Parathyroid adenoma (tissue), 2 donors: ENCODE measurements at regions not wholly inside any gene's neighbourhood (a gene's known extent, or its start where the extent isn't known, plus 50 kb on each side); places are given as distances from the start of the nearest gene placed in this dataset.
"Not testable (repeated sequence)": the region's sequence is repeated elsewhere in the genome, so short reads cannot be mapped to it uniquely, and the experiment has no call there.

ENCODE experiments used
- H2AFZ ChIP-seq: fragments of 300-600 bp; sonication (generic); one replicate; pipeline ENCODE4 v1.7.0; 2017; ENCODE audit warnings: antibody characterized with exemption, mild to moderate bottlenecking
- H3K27ac ChIP-seq: fragments of 300-600 bp; sonication (generic); one replicate; pipeline ENCODE4 v1.7.0; 2017
- H3K27me3 ChIP-seq: fragments of 300-600 bp; sonication (generic); one replicate; pipeline ENCODE4 v1.7.0; 2017; ENCODE audit warnings: low read length; ENCODE audit not compliant: control insufficient read depth, insufficient read depth
- H3K36me3 ChIP-seq: fragments of 300-600 bp; sonication (generic); one replicate; pipeline ENCODE4 v1.7.0; 2017; ENCODE audit warnings: low read length; ENCODE audit not compliant: control insufficient read depth, insufficient read depth
- H3K4me1 ChIP-seq: fragments of 300-600 bp; sonication (generic); one replicate; pipeline ENCODE4 v1.7.0; 2017; ENCODE audit warnings: control low read depth
- H3K4me2 ChIP-seq: fragments of 300-600 bp; sonication (generic); one replicate; pipeline ENCODE4 v1.7.0; 2017; ENCODE audit warnings: low read length
- H3K4me3 ChIP-seq: fragments of 300-600 bp; sonication (generic); one replicate; pipeline ENCODE4 v1.7.0; 2017; ENCODE audit warnings: low read depth, low read length
- H3K79me2 ChIP-seq: fragments of 300-600 bp; sonication (generic); one replicate; pipeline ENCODE4 v1.7.0; 2017; ENCODE audit warnings: control low read depth
- H3K9ac ChIP-seq: fragments of 300-600 bp; sonication (generic); one replicate; pipeline ENCODE4 v1.7.0; 2017; ENCODE audit warnings: mild to moderate bottlenecking
- H3K9me3 ChIP-seq: fragments of 300-600 bp; sonication (generic); one replicate; pipeline ENCODE4 v1.7.0; 2017; ENCODE audit warnings: low read length; ENCODE audit not compliant: control insufficient read depth
- CTCF ChIP-seq: fragments of 300-600 bp; sonication (generic); IDR thresholded peaks from one replicate; pipeline ENCODE4 v1.7.0; 2017; ENCODE audit warnings: antibody characterized with exemption, mild to moderate bottlenecking
- donor health status: primary hyperparathyroidism.

DNA sequence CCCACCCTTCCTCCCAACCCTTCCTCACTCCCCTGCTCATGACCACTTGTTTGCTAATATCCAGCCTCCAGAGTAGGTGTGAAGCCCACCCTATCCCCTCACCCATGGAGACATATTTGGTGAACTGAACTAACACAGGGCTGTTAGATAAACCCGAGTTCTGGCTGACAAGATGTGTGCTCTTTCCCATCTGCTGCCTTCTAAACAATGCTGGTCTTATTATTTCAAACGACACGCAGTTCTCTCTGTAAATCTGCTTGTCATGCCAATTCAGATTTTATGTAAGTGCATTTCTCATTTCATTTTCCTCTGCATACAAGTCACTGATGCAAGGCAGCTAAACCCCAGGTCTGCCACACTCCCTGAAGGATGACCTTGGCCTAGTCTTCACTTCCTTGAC, 343.0 kb upstream of the CDH5 start:
- no peaks in the 10 kb centered on the region for H3K9me3 ChIP-seq
- H3K4me3 ChIP-seq, result no peak overlapping the region
- TF ChIP-seq CTCF, result no peak
- H3K27ac ChIP-seq, result peak overlapping the region; percentile 79
- peaks cover 49% of the 10 kb centered on the region for H3K4me1 ChIP-seq
- no peak overlapping the region for H3K9ac ChIP-seq
- no peaks in the 10 kb centered on the region for H3K79me2 ChIP-seq
- no peak overlapping the region for H3K4me2 ChIP-seq
- H3K36me3 ChIP-seq, result no peaks in the 10 kb centered on the region
- H3K27me3 ChIP-seq, result no peaks in the 10 kb centered on the region
- peak overlapping the region; percentile 12 for H2AFZ ChIP-seq

- peak overlapping the region; percentile 79 for H3K27ac ChIP-seq
- H2AFZ ChIP-seq, result peak overlapping the region; percentile 3
- no peaks in the 10 kb centered on the region for H3K9me3 ChIP-seq
- no peaks in the 10 kb centered on the region for H3K27me3 ChIP-seq
- H3K9ac ChIP-seq, result no peak overlapping the region
- H3K4me1 ChIP-seq, result peaks cover 51% of the 10 kb centered on the region
- no peaks in the 10 kb centered on the region for H3K79me2 ChIP-seq
- H3K36me3 ChIP-seq, result no peaks in the 10 kb centered on the region
- H3K4me2 ChIP-seq, result peak overlapping the region; percentile 39
- TF ChIP-seq CTCF, result no peak
- no peak overlapping the region for H3K4me3 ChIP-seq
Observed at GRCh38 chr16:66020642-66021041, 345.8 kb upstream of the CDH5 start.

DNA sequence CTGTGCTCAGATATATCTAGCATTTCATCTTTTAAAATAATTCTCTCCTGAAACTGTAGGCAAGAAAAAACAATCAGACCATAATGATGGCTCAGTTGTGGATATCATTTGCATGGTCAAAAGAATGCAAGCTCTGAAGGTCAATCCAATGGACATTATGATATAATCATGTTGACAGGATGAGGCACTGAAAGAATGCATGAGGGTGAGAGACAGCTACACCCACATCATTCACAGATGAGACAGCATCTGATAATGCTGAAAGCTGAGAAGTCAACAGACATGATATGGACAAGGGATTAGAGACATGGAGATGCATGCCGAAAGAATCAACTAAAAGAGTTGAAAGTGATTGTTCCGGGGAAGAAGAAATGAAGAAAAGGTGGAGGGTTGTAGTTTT, 346.4 kb upstream of the CDH5 start:
- Histone ChIP-seq H3K27ac (peak overlapping the region; percentile 79), H3K27me3 (no peaks in the 10 kb centered on the region), H3K9ac (no peak overlapping the region), H3K4me3 (no peak overlapping the region), H2AFZ (no peak overlapping the region), H3K79me2 (no peaks in the 10 kb centered on the region), H3K4me2 (peak overlapping the region; percentile 39), H3K9me3 (no peaks in the 10 kb centered on the region), H3K4me1 (peaks cover 53% of the 10 kb centered on the region), H3K36me3 (no peaks in the 10 kb centered on the region)
- no peak for TF ChIP-seq CTCF

DNA sequence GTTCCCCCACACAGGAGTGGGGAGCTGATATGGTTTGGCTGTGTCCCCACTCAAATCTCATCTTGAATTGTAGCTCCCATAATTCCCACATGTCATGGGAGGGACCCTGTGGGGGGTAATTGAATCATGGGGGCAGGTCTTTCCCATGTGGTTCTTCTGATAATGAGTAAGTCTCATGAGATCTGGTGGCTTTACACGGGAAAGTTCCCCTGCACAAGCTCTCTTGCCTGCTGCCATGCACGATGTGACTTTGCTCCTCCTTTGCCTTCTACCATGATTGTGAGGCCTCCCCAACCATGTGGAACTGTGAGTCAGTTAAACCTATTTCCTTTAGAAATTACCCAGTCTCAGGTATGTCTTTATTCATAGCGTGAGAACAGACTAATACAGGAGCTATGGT, 347.0 kb upstream of the CDH5 start:
- not testable (repeated sequence) for H3K4me3 ChIP-seq, H3K36me3 ChIP-seq, H2AFZ ChIP-seq, H3K9ac ChIP-seq, H3K79me2 ChIP-seq, H3K27me3 ChIP-seq, H3K9me3 ChIP-seq
- peak overlapping the region; percentile 79 for H3K27ac ChIP-seq
- H3K4me2 ChIP-seq, result peak overlapping the region; percentile 30
- peaks cover 53% of the 10 kb centered on the region for H3K4me1 ChIP-seq

DNA sequence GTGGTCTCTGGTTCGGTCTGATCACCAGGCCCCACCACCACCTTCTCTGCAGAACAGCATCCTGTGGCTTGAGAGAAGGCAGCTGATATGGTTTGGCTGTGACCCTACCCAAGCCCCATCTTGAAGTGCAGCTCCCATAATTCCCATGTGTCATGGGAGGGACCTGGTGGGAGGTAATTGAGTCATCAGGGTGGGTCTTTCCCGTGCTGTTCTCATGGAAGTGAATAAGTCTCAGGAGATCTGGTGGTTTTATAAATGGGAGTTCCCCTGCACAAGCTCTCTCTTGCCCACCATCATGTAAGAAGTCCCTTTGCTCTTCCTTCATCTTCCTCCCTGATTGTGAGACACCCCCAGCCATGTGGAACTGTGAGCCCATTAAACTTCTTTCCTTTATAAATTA, 352.3 kb upstream of the CDH5 start:
- H3K27me3 ChIP-seq, result no peaks in the 10 kb centered on the region
- no peak overlapping the region for H2AFZ ChIP-seq
- no peak overlapping the region for H3K4me3 ChIP-seq
- H3K36me3 ChIP-seq, result no peaks in the 10 kb centered on the region
- H3K9ac ChIP-seq, result no peak overlapping the region
- no peaks in the 10 kb centered on the region for H3K79me2 ChIP-seq
- no peak for TF ChIP-seq CTCF
- H3K4me1 ChIP-seq, result peaks cover 23% of the 10 kb centered on the region
- H3K9me3 ChIP-seq, result no peaks in the 10 kb centered on the region
- no peak overlapping the region for H3K27ac ChIP-seq
- no peak overlapping the region for H3K4me2 ChIP-seq
